Astrocyte of the cerebellum (primary cell): ENCODE measurements at regions not wholly inside any gene's neighbourhood (a gene's known extent, or its start where the extent isn't known, plus 50 kb on each side); places are given as distances from the start of the nearest gene placed in this dataset.
A peak's percentile ranks its signal among the peaks of the same experiment; 100 is the strongest.

Experiments
- DNase-seq: peaks from one replicate; pipeline ENCODE4 v3.0.0-alpha.2; 2011; ENCODE audit warnings: low read depth
- H3K4me3 ChIP-seq: 2 replicates; pipeline ENCODE4 v1.5.1; 2011; ENCODE audit warnings: mild to moderate bottlenecking, low read depth, low read length, moderate library complexity
- in situ Hi-C: cut with HindIII; loops from 2 replicates; pipeline ENCODE4 v1.10.0; 2017; ENCODE audit warnings: low sequenced_read_pairs
- TF ChIP-seq, protein P1 (sequence below): IDR thresholded peaks from 2 replicates; pipeline ENCODE4 v1.5.1; 2012; ENCODE audit warnings: low read length, low read depth, moderate library complexity, mild to moderate bottlenecking; ENCODE audit errors: missing control alignments

DNA sequence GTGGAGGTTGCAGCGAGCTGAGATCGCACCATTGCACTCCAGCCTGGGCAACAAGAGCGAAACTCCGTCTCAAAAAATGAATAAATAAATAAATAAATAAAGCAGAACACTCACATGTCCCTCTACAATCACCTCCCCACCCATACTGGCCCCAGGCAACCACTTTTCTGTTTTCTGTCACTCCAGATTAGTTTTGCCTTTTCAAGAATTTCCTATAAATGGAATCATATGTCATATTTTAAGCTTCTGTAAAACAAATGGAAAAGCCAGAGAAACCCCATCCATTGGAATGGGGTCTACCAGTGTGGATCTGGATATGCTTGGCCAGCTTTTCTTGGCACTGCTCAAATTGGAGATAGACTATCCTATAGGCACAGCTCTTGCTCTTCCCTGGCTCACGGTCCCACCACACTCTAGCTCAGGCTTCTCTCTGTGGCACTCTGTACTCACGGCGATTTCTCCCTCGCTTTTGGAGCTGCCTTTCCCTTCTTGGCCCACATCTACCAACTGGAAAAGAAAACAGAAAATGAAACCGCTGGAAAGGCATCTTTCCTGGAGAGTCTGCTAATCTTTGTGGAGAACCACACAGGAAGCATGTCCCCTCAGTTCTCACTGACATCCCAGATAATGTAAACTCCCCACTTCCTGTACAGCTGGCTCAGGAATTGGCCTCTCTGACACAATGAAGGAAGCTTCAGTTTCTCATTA is 210.1 kb downstream of the JCAD start:
- TF ChIP-seq, protein P1, sequence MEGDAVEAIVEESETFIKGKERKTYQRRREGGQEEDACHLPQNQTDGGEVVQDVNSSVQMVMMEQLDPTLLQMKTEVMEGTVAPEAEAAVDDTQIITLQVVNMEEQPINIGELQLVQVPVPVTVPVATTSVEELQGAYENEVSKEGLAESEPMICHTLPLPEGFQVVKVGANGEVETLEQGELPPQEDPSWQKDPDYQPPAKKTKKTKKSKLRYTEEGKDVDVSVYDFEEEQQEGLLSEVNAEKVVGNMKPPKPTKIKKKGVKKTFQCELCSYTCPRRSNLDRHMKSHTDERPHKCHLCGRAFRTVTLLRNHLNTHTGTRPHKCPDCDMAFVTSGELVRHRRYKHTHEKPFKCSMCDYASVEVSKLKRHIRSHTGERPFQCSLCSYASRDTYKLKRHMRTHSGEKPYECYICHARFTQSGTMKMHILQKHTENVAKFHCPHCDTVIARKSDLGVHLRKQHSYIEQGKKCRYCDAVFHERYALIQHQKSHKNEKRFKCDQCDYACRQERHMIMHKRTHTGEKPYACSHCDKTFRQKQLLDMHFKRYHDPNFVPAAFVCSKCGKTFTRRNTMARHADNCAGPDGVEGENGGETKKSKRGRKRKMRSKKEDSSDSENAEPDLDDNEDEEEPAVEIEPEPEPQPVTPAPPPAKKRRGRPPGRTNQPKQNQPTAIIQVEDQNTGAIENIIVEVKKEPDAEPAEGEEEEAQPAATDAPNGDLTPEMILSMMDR: no peak
- in situ Hi-C loops: no loop called here
- H3K4me3 ChIP-seq: no peak overlapping the region
- DNase-seq: peak; percentile 84

DNA sequence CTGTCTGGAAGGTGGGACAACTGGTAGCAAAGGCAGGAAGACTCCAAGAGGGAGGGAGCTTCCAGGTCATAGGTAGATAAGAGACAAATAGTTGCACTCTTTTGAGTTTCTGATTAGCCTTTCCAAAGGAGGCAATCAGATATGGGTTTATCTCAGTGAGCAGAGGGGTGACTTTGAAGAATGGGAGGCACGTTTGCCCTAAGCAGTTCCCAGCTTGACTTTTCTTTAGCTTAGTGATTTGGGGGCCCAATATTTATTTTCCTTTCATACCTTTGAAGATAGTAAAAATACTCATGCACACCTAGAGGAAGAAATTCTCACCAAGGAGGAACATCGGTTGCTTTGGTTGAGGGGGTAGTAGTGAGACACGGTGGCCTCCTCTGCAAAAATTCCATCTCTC is 212.1 kb upstream of the SVIL start:
- TF ChIP-seq, protein P1: no peak
- H3K4me3 ChIP-seq: no peak overlapping the region
- no peak for DNase-seq
- in situ Hi-C loops: no loop called here

DNA sequence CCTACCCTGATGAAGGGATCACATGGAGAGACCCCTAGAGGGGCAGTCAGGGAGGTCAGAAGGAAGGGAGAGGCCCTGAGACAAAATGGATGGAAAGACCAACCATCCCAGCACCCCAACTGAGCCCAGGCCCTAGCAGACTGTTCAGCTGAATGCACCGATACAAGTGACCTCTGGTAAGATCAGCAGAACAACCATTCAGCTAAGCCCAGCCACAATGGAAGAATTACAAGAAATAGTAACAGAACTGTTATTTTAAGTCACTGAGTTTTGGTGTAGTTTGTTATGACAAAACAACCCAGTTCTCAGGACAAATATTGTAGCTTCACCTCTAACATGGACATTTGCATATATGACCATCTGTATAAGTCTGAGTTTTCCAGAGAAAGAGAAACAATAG is 210.4 kb upstream of the SVIL start:
- no peak overlapping the region for H3K4me3 ChIP-seq
- DNase-seq: no peak
- in situ Hi-C loops: no loop called here
- TF ChIP-seq, protein P1: no peak

DNA sequence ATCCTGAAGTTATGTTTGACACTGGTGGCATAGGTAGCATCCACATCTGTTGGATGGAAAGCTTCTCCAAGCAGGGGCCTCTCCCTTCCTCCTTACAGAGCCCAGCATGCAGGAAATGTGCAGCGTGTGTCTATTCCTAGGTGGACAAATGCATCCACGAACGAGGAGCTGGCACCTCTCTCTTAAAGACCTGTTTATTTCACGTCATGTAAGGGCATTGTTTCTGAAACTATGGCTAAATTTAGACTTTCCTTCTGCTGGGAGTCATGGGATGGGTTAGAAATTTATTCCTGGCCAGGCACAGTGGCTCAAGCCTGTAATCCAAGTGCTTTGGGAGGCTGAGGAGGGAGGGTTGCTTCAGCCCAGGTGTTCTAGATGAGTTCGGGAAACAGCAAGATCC is 208.4 kb upstream of the SVIL start:
- TF ChIP-seq, protein P1: no peak
- DNase-seq: no peak
- H3K4me3 ChIP-seq: no peak overlapping the region

DNA sequence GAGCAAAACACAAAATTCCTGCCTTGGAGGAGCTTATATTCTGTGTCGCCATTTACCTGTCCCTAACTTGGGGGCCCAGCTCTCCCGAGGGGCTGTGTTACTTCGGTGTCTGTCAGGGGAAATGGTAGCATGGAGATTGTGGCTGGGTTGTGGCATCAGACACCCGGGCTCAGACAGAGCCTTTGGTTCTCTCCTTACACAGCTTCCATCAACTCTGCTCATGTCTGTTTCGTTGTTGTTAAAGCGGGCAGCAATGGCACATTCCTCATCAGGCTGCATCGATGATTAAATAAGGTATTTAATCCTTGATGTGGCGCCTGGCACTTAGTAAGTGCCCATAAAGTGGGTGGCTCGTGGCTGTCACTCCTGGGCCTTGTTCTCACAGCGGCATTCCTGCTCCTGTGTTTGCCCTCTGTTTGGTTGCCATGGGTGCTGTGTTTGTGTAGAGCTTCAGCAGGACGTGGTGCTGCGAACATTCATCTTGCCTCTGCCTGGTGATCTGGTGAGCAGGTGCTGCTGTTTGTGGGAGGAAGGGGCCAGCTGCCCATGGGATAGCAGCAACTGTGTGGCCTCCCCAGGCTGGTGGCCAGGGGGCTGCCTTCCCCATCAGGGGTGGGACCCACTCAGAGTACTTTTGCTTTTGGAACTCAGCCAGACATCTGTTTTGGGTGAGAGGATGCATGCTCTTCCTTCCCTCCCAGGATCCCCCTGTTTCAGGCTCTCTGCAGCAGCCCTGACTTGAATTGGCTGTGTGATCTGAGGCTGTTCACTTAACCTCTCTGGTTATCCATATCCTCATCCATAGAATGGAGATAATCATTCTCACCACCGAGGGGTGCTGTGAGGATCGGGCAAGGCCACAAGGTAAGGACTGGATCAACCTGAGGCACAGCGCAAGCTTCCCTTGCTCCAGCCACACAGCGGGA is 207.2 kb upstream of the SVIL start:
- TF ChIP-seq, protein P1: no peak
- in situ Hi-C loops: no loop called here
- DNase-seq: no peak

More for the DNA sequence above, 208.4 kb upstream of the SVIL start:
- in situ Hi-C loops: no loop called here

DNA sequence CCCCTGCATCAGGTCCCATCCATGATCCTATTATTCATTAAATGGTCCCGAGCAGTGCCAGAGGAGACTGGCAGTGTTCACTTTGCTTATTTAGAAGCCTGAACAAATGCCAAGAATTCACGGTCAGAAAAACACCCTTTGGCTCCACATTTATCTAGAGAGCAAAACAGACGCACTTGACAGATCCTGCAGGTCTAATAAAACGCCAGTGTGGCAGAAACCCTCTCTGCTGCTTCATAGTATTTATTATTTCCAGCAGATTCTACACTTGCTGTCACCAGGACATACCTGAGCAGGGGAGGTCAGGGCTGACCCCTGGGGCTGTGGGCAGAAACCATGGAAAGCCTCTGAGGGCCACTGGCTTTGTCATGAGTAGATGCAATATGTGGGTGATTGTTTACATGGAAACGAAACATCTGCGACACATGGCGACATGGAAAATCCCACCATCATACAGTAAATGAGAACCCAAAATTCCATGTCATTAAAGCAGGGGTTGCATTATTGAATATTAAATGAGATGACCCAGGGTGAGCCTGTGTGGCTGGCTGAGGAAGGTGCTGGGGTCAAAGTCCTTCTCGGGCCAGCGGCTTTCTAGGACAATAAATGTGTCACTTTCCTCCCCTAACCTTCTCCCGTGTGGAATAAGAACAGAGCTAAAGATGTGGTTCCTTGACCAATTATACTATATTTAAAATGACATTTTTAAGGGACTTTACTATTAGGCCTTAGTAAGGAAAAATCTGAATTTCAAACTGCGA is 205.9 kb upstream of the SVIL start:
- DNase-seq: no peak
- in situ Hi-C loops: no loop called here
- TF ChIP-seq, protein P1: no peak
- H3K4me3 ChIP-seq: no peak overlapping the region

More for the DNA sequence above, 207.2 kb upstream of the SVIL start:
- H3K4me3 ChIP-seq: no peak overlapping the region
